ENCODE measurements at regions not wholly inside any gene's neighbourhood (a gene's known extent, or its start where the extent isn't known, plus 50 kb on each side); places are given as distances from the start of the nearest gene placed in this dataset.

GRCh38 chr12:22798116-22798515 lies 173.1 kb downstream of the ETNK1 start:
- TF ChIP-seq CTCF (IDR thresholded peaks at IDR 0.05), result no peak
- no peak for TF ChIP-seq EZH2 (IDR thresholded peaks at IDR 0.05; ENCODE audit: borderline replicate concordance, insufficient read depth, low read depth, low read length, poor library complexity, severe bottlenecking)

All from B cell (primary cell).